ENCODE measurements at regions not wholly inside any gene's neighbourhood (a gene's known extent, or its start where the extent isn't known, plus 50 kb on each side); places are given as distances from the start of the nearest gene placed in this dataset.

DNA sequence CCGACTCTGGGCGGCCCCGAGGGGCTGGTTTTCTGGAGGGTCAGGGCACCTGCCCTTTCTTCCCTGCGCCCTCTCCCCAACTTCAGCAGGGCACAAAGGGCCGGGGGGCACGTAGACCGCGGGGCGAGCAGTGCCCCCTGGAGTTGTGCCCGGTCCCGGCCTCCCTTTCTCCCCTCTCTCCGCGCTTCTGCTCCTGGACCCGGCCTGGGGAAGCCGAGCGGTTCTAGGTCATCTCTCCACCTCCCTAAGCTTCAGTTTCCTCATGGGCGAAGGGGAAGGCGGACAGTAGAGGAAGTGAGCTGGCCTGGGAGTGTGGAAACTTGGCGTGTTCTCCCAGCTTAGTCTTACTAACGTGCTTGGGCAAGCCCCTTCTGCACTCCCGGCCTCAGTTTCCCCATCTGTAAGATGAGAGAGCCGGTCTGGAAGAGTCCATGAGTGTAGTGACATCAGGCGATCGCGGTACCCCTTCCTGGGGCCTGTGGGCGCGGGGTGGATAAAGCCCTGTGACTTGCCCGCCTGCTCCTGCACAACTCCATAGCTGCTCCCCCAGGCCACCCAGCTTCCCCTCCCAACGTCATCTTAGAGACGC lies 158.6 kb upstream of the PARP11 start:
- Mint-ChIP-seq H3K9me3 (no peaks in the 10 kb centered on the region), H3K36me3 (ENCODE audit: low read depth) (no peaks in the 10 kb centered on the region), H3K4me3 (peak overlapping the region; percentile 63), H3K27ac (no peak overlapping the region), H3K27me3 (peaks cover 31% of the 10 kb centered on the region), H3K4me1 (peaks cover 29% of the 10 kb centered on the region)
- DNase-seq, result no peak
- intact Hi-C loops (cut with micrococcal nuclease), result loop anchor here (2.0 kb wide), 1 partner anchor 75 kb away; no protein-coding TSS in a partner anchor

DNA sequence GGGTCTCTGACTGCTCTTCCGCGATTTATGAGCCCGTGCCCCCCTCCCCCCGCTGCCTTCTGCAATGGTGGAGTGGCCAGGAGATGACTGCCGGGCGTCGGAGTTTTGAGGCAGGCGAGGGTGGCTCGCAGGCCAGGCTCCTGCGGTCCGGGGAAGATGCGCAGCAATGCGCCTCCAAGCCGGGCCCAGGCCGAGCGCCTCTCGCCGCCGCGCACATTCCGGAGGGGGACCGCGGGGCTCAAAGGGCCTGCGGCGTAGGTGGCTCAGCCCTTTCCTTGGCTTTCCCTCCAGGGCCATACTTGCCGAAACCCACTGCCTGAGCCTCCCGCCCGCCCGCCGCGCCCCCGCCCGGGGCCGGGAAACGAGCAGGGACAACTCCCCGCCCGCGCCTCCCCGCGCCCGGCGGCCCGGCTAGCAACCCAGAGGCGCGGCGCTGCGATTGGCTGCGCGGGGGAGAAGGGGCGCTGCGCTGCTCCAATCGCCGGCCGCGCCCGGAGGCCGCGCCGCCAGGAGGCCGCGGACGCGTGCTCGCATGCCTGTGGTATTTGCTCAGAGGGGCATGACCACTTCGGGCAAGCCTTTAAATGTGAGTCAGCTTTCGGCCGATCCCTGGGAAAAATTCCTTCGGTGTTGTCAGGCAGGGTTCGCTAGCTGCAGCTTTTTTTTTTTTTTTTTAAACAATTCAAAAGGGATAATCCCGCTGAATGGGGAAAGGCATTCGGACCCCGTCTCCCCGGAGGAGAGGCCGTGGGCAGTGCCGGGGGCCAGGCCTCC lies 157.9 kb upstream of the PARP11 start:
- H3K27ac Mint-ChIP-seq, result peak overlapping the region; percentile 17
- intact Hi-C loops (cut with micrococcal nuclease), result loop anchor here (2.0 kb wide), 1 partner anchor 76 kb away; no protein-coding TSS in a partner anchor

GRCh38 chr12:4027412-4027811 lies 154.2 kb upstream of the PARP11 start:
- Mint-ChIP-seq H3K36me3 (ENCODE audit: low read depth) (no peaks in the 10 kb centered on the region), H3K27me3 (peaks cover 4% of the 10 kb centered on the region), H3K4me3 (peak overlapping the region; percentile 57), H3K4me1 (peaks cover 38% of the 10 kb centered on the region), H3K27ac (peak overlapping the region; percentile 60), H3K9me3 (no peaks in the 10 kb centered on the region)
- intact Hi-C loops (cut with micrococcal nuclease), result no loop called here
- DNase-seq, result peak; percentile 90

More for the DNA sequence above, 157.9 kb upstream of the PARP11 start:
- Mint-ChIP-seq H3K36me3 (ENCODE audit: low read depth) (no peaks in the 10 kb centered on the region), H3K27me3 (peaks cover 29% of the 10 kb centered on the region), H3K4me1 (peaks cover 34% of the 10 kb centered on the region), H3K9me3 (no peaks in the 10 kb centered on the region), H3K4me3 (peak overlapping the region; percentile 70)
- DNase-seq, result peak; percentile 93

GRCh38 chr12:4026517-4026916 lies 153.3 kb upstream of the PARP11 start:
- peaks cover 35% of the 10 kb centered on the region for H3K4me1 Mint-ChIP-seq
- no peak for DNase-seq
- H3K4me3 Mint-ChIP-seq, result no peak overlapping the region
- no peaks in the 10 kb centered on the region for H3K9me3 Mint-ChIP-seq
- no peaks in the 10 kb centered on the region for H3K27me3 Mint-ChIP-seq
- no peaks in the 10 kb centered on the region for H3K36me3 Mint-ChIP-seq (ENCODE audit: low read depth)
- H3K27ac Mint-ChIP-seq, result no peak overlapping the region
- intact Hi-C loops (cut with micrococcal nuclease), result no loop called here

GRCh38 chr12:4026020-4026358 lies 152.8 kb upstream of the PARP11 start:
- Mint-ChIP-seq H3K4me3 (no peak overlapping the region), H3K36me3 (ENCODE audit: low read depth) (no peaks in the 10 kb centered on the region), H3K9me3 (no peaks in the 10 kb centered on the region), H3K27me3 (no peaks in the 10 kb centered on the region), H3K4me1 (peaks cover 35% of the 10 kb centered on the region), H3K27ac (no peak overlapping the region)
- DNase-seq, result no peak
- intact Hi-C loops (cut with micrococcal nuclease), result no loop called here

DNA sequence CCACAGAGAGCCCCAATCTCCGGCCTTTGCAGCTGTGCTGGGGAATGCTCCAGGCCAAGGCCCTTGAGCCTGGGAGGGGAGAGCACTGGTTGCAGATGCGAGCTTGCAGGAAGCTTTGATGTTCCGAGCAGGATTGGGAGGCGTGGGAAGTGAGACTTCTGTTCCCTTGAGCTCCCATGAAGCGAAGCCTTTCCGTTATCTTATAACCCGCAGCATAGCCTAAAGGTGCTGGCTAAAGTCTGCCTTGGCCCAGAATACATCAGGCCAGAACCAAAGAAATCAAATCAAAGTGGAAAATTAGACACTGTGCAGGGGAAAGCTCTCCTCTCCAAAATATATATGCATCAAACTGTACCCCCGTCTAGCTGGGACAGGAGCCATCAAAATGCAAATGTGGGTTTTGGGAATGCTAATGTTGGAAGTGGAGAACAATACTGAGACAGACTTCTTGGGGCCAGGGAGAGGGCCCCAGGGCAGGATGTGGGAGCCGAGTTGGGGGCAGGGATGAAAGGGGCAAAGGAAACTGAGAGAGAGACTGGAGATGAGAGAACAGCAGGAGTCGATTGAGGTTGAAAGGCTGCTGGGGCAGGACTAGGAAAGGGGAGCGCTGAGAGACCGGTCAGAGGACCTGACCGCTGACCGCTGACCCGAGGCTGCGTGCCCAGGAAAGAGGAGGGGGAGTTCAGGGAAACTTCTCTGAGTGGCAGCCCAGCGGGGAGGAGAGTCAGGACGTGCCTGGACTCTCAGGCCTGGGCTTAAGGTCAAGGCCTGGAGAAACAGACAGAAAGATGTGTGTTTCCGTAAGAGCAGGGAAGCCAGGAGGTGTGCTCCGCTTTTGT lies 152.2 kb upstream of the PARP11 start:
- no peaks in the 10 kb centered on the region for H3K27me3 Mint-ChIP-seq
- peaks cover 31% of the 10 kb centered on the region for H3K4me1 Mint-ChIP-seq
- no peaks in the 10 kb centered on the region for H3K36me3 Mint-ChIP-seq (ENCODE audit: low read depth)
- intact Hi-C loops (cut with micrococcal nuclease), result no loop called here
- no peak overlapping the region for H3K4me3 Mint-ChIP-seq
- no peak for DNase-seq
- H3K9me3 Mint-ChIP-seq, result no peaks in the 10 kb centered on the region
- peak overlapping the region; percentile 71 for H3K27ac Mint-ChIP-seq

DNA sequence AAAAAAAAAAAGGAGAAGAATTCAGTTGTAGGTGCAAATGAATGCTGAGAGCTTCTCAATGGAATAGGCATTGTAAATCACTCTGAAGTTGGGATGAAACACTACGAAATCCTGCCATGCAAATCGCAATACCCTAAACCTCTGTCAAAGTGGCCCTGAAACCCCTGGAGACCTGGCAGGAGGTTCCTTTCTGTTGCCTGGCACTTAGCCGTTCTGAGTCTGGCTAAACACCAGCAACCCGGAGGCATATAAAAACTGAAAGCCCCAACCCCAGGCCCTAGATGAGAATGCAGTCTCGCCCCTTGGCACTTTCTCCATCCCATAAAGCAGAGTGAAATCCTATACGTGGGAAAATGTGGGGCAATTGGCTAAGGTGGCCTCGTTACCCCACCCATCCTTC lies 151.5 kb upstream of the PARP11 start:
- H3K4me1 Mint-ChIP-seq, result peaks cover 28% of the 10 kb centered on the region
- no peak overlapping the region for H3K4me3 Mint-ChIP-seq
- DNase-seq, result no peak
- no peaks in the 10 kb centered on the region for H3K36me3 Mint-ChIP-seq (ENCODE audit: low read depth)
- H3K27ac Mint-ChIP-seq, result no peak overlapping the region
- H3K27me3 Mint-ChIP-seq, result no peaks in the 10 kb centered on the region
- intact Hi-C loops (cut with micrococcal nuclease), result no loop called here
- H3K9me3 Mint-ChIP-seq, result no peaks in the 10 kb centered on the region

DNA sequence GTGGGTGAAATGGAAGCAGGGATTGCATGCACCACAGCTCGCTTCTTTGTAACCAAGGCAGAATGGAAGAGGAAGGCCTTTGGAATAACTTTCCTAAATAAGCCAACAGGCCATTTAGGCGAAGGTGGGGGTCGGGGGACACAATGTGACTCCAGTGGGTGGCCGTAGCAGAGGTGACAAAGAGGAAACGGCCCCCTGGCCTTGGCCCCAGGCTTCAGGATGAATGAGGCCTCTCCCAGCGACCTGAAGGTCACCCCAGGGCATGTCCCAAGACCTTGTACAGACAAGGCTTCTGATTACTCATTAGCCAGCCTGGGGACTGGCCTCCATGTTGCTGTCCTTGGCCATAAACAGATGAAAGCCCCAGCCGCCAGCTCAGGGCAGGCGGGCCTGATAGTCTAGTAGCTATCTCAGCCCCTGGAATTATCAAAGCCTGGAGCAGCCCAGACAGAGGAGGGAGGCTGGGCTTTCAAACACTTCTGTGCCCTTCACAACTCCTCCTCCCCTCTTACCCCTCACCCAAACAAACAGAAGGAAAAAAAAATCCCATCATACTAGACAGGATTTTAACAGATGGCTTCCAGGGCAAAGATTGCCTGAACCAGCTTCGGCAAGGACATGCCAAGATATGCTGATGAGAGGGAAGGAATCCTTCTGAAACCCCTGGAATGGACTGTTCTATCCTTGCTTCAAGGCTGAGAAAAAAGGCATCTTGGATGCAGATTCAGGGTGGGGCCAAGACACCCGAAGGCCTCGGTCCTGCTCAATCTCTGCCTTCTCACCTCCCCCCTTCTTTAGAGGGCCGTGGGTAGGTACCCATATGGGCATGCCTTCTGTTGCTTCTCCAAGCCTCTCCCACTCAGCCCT lies 142.3 kb upstream of the PARP11 start:
- Mint-ChIP-seq H3K27me3 (peaks cover 3% of the 10 kb centered on the region), H3K4me3 (no peak overlapping the region), H3K9me3 (no peaks in the 10 kb centered on the region), H3K36me3 (ENCODE audit: low read depth) (no peaks in the 10 kb centered on the region), H3K4me1 (no peaks in the 10 kb centered on the region), H3K27ac (no peak overlapping the region)
- intact Hi-C loops (cut with micrococcal nuclease), result no loop called here
- no peak for DNase-seq

DNA sequence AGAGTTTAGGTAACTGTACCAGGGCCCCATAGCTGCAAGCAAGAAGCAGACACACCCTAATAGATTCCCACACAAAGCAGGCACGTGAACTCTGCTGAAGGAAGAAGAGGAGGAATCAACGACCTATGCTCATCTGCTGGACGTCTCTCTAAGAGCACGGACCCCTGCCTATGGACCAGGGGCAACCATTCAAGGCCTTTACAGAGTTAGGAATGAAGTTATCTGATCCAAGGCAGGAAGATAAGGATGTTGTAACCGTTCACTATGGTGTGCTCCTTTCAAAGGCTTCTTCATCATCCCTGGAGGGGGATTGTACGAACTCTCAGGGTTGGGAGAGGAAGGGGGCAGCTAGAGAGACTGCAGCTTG lies 141.6 kb upstream of the PARP11 start:
- Mint-ChIP-seq H3K27ac (no peak overlapping the region), H3K36me3 (ENCODE audit: low read depth) (no peaks in the 10 kb centered on the region), H3K27me3 (peaks cover 3% of the 10 kb centered on the region), H3K4me1 (no peaks in the 10 kb centered on the region), H3K4me3 (no peak overlapping the region), H3K9me3 (no peaks in the 10 kb centered on the region)
- intact Hi-C loops (cut with micrococcal nuclease), result no loop called here
- DNase-seq, result no peak

GRCh38 chr12:4014444-4014843 lies 141.2 kb upstream of the PARP11 start:
- intact Hi-C loops (cut with micrococcal nuclease), result no loop called here
- Mint-ChIP-seq H3K4me1 (no peaks in the 10 kb centered on the region), H3K4me3 (no peak overlapping the region), H3K27ac (no peak overlapping the region), H3K27me3 (peaks cover 3% of the 10 kb centered on the region), H3K9me3 (no peaks in the 10 kb centered on the region), H3K36me3 (ENCODE audit: low read depth) (no peaks in the 10 kb centered on the region)
- no peak for DNase-seq

DNA sequence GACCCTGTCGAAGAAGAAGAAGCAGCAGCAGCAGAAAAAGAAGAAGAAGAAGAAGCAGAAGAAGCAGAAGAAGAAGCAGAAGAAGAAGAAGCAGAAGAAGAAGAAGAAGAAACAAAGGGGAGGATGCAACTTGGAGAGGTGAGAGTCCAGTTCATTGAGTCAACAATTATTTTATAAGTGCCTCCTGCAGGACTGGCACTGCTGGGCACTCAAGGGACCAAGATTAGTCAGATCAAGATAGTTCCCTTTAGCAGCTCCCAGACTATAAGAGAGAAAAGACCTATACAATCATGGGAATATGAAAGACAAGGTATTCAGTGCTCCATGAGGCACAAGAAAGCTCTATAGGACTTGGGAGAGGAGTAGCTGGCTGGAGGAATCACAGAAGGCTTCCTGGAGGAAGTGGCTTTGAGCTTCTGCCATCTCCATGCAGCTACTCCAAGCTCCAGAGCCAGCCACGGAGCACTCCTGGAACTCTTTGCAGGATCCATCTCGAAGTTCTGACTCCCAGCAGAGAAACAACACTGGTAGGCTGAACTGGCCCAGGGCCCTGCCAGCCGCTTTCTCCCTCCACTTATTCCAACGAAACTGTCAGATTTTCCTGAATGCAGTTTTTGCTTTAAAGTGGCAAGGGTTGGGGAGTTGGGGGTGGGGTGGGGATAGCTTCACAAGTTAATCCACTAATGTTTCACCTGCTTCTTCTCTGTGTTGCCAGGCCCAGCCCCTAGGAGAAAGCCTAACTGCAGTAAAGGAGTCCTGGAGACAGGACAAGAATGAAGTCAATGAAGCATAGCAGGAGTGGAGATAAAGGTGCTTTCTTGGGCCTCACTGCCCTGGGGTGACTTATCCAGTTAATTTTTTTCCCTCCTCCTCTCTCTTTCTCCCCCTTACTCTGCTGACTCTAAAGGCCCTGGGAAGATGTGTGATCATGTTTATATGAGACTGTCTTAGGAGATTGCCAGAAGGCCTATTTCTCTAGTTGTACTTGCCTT lies 140.1 kb upstream of the PARP11 start:
- DNase-seq, result no peak
- H3K36me3 Mint-ChIP-seq (ENCODE audit: low read depth), result no peaks in the 10 kb centered on the region
- intact Hi-C loops (cut with micrococcal nuclease), result no loop called here
- H3K4me3 Mint-ChIP-seq, result no peak overlapping the region
- peaks cover 3% of the 10 kb centered on the region for H3K27me3 Mint-ChIP-seq
- no peaks in the 10 kb centered on the region for H3K4me1 Mint-ChIP-seq
- H3K27ac Mint-ChIP-seq, result no peak overlapping the region
- H3K9me3 Mint-ChIP-seq, result no peaks in the 10 kb centered on the region

DNA sequence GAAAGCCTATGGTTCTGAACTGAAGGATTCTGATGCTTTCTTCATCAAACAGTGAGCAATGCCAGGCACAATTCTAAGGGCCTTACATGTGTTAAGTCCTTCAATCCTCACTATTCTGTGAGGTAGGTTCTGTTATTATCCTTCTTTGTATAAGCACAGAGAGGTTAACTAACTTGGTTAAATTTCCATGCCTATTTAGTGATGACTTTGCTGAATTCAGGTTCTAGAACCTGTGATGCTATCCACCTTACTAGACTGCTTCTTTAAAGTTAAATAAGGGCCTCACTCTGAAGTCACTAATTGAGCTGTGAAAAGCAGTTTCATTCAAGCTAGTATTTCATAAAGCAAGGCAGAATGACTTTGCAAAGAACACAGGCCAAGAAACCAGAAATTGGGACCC lies 138.9 kb upstream of the PARP11 start:
- Mint-ChIP-seq H3K36me3 (ENCODE audit: low read depth) (no peaks in the 10 kb centered on the region), H3K9me3 (no peaks in the 10 kb centered on the region), H3K4me3 (no peak overlapping the region), H3K27ac (no peak overlapping the region), H3K27me3 (peaks cover 3% of the 10 kb centered on the region), H3K4me1 (no peaks in the 10 kb centered on the region)
- DNase-seq, result no peak
- intact Hi-C loops (cut with micrococcal nuclease), result no loop called here

GRCh38 chr12:4011597-4011996 lies 138.4 kb upstream of the PARP11 start:
- Mint-ChIP-seq H3K9me3 (no peaks in the 10 kb centered on the region), H3K27me3 (peaks cover 5% of the 10 kb centered on the region), H3K4me3 (no peak overlapping the region), H3K27ac (no peak overlapping the region), H3K4me1 (no peaks in the 10 kb centered on the region), H3K36me3 (ENCODE audit: low read depth) (no peaks in the 10 kb centered on the region)
- intact Hi-C loops (cut with micrococcal nuclease), result no loop called here
- no peak for DNase-seq
